DMS53 treated with DMSO at 0.1 percent for 48 hours (cell line): ENCODE measurements at regions not wholly inside any gene's neighbourhood (a gene's known extent, or its start where the extent isn't known, plus 50 kb on each side); places are given as distances from the start of the nearest gene placed in this dataset.
"Not testable (repeated sequence)": the region's sequence is repeated elsewhere in the genome, so short reads cannot be mapped to it uniquely, and the experiment has no call there.

Experiments used
- DNase-seq: peaks from one replicate; lab custom pipeline; 2025; ENCODE audit not compliant: unreplicated experiment; lab: John Stamatoyannopoulos, UW

DNA sequence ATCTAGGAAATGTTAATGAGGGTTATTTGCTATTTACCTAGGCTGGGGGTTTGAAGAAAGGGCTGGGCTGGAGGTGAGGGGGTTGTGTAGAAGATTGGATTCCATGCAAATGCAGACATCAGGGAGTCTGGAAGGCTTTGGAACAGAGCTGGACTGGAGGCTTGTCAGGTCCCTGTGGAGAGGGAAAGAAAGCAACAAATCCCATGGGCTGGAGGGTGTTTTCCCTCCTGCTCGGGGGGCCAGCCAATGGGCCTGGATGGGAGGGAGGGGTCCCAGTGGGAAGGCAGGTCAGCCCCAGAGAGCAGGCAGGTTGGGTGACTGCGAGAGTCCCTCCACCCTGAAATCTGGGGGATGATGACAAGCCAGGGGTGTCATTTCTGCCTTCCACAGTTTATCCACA is 431.8 kb downstream of the RPS24 start:
- no peak for DNase-seq

DNA sequence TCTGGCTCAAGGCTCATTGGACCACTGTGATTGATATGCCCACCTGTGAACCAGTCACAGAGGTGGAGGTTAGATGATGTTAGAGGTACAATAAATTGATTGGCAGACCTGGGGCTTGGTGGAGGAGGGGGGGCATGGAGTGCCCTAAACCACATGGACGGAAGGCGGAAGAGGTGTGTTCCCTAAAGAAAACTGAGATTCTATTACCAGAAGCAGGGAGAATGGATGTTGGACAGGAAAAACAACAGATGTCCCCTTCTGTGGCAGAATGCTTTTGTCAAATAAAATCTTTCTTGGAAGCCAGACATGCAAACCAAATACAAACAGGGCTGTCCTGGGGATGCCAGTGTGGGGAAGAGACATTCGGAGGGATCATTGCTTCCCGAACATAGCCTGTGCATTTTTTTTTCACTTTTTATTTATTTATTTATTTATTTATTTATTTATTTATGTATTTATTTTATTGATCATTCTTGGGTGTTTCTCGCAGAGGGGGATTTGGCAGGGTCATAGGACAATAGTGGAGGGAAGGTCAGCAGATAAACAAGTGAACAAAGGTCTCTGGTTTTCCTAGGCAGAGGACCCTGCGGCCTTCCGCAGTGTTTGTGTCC is 433.9 kb downstream of the RPS24 start:
- DNase-seq = no peak

DNA sequence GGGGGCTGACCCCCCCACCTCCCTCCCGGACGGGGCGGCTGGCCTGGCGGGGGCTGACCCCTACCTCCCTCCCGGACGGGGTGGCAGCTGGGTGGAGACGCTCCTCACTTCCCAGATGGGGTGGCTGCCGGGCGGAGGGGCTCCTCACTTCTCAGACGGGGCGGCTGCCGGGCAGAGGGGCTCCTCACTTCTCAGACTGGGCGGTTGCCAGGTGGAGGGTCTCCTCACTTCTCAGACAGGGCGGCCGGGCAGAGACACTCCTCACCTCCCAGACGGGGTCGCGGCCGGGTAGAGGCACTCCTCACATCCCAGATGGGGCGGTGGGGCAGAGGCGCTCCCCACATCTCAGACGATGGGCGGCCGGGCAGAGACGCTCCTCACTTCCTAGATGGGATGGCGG is 435.1 kb downstream of the RPS24 start:
- DNase-seq = not testable (repeated sequence)

DNA sequence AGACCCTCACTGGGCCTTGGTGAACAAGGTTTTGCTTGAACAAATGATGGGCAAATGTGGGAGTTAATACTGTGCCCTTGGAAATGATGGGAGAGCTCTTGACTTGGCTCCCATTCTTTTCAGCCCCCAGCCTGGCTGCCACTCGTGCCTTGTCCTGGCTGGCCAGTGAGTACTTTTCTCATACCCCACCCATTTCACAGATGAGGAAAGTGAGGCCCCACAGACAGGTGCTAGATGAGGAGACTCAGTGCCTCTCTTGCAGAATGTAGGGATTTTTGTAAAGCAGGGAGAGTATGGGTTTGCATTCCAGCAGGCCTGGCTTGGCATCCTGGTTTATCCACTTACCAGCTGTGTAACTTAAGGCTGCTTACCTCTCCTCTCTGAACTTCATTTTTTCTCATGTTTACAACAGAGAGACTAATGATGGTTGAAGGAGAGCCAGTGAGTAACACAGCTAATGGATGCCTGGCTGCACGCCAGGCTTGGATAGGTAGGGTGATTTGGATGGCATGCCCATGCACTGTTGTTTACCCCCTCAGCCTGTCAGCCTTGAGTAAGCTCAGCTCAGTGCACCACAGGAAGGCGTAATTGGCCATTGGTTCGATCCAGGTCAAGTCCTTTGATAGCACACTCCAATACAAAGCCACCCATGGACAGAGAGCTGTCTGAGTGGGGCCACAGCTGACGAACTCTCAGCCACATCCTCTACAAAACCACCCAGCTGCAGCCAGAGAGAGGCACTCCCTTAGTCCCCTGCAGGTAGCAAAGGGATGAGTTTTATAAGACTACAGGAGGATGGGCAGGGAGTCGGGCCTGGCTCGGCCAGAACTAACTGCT is 436.8 kb downstream of the RPS24 start:
- DNase-seq = peak; percentile 60

DNA sequence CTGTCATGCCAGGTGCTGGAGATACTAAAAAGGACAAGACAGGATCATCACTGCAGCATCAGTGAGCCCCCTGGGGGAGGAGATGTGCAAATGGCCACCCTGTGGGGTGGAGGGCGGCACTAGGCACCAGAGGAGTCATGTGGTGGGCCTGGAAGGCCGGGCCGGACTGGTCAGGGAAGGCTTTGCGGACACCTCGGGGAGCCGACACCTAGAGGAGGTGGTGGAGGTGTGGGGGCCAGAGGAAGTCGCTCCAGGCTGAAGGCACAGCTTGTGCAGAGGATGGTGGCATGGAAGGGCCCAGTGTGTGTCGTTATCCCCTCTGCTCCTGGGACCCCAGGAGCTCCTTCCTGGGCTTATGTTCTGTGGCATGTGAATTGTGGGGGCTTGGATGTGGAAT is 437.7 kb downstream of the RPS24 start:
- DNase-seq = no peak

DNA sequence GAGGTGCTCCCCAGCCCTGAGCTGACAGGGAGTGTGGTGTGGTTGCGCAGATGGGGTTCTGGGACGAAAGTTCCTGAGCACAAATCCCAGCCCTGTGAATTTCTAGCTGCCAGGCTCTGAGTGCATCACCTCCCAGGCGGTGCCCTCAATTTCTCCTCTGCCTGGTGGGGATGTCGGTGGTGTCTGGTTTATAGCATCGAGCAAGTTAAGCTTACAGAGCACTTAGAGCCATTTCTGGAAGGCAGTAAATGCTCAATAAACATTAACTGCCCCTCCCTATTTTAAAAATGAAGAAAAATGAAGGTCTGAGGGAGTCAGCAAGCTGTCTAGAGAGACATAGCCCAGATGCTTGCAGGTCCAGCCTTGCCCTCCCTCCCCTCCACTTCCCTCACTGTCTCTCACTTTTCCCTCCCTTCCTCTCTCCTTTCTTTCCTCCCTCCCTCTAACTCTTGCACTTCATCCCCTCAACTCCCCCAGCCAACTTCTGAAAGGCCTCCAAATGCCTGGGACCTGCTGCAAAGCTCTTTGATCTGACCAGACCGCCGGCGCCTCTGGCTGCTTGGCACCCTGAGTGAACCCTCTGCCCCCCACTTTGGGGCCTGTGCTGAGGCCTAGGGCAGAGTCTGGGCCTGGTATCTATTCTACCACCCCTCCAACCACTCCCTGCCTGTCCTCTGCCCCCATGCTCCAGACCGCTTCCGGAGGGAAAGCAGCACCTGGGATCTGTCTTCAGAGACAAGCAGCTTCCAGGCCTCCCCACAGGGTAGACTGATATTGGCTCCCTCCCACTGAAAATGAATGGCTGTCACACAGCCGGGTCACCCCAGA is 438.3 kb downstream of the RPS24 start:
- no peak for DNase-seq

DNA sequence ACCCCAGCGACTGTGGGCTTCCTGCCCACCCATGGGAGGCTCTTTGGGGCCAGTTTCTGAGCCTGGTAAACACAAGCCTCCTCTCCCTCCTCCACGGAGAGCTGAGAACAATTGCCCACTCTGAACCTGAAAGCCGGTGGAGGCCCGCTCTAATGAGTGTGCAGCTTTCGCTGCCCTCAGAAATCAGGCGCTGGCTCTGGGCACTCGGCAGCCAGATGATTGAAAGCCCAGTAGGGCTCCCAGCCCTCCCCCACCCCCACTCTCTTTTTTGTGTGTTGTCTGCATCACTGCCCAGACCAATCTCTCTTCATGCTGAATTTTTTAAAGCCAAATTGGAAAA is 438.9 kb downstream of the RPS24 start:
- DNase-seq = no peak

DNA sequence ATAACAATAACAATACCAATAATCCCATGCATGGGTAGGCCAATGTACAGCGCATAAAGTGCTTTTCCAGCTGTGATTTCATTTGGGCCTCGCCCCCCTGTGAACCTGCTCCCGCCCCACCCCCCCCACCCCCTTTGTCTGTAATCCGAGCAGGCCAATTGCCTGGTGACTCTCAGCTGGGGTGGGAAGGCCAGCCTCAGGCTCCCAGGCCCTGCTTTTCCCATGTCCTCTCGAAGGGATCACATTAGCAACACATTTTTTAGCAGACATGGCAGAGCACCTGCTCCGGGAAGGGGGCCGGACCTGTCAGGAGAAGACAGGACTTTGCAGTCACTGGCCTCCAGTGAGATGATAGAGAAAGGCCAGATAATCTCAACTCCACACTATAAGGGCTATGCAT is 439.3 kb downstream of the RPS24 start:
- no peak for DNase-seq

DNA sequence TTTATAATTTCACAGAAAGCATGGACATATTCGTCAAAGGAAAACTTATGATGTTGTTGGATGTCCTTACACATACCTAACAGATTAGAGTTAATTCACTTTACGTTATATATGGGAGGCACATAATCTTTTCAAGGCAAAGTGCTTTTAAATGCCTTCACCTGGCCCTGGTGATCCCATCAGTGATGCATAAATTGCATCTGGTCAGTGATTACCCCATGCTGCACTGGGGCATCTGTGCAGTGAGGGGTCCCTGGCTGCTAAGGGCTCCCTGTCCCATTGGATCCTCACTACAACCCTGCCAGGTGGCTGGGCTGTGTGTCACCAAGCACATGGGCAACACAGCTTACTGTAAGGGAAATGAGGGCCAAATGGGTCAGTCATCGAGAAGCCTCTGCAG is 441.1 kb downstream of the RPS24 start:
- no peak for DNase-seq

DNA sequence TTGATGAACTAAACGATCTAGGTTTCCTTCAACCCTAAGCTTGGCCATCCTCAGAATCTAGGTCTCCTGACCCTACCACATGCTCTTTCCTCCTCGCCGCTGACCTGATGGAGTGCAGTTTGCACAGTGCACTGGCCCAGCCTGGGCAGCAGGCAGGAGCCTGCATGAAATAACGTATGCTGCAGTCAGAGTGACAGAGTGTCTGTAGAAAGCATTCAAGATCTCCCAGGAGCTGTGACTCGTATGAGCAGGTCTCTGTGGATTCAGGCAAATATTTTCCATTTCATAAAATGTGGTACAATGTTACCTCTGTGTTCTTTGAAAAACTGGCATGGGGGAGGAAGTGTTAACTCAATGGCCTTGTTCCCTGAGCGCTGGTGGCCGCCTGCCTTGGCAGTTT is 441.8 kb downstream of the RPS24 start:
- no peak for DNase-seq

DNA sequence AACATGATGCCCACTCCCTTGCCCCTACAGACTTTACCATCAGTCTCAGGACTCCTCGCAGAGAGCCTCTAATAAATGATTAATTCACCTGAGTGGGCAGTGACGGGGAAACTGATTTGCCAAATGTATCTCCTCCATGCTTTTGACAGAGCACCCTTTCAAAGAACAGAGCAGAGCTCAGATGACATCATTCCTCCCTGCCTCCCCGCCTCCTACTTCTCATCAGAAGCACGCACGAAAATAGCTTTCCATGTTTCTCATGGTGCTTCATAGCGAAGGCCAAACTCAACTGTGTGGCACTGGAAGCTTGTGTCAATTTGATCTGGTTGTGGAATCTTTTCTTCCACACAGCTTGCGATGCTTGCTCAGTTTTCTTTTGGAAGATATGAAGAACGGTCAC is 442.5 kb downstream of the RPS24 start:
- DNase-seq = no peak

DNA sequence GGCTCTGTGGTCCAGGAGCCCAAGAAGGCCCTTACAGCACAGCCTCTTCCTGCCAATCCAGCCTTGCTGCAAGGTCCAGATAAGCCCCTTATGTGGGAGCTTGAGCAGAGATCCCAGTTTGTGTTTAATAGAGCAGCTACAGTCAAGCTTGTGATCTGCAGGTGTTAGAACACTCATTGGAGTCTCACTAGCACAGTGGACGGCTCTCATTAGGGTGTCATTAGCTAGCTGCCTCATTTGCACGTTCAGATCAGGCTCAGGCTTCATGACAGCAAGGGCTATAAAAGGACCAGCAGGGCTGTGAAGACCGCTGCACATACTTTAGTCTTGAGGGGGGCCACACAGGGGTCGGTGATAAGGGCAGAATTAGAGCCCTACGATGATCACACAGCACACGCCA is 443.2 kb downstream of the RPS24 start:
- no peak for DNase-seq

DNA sequence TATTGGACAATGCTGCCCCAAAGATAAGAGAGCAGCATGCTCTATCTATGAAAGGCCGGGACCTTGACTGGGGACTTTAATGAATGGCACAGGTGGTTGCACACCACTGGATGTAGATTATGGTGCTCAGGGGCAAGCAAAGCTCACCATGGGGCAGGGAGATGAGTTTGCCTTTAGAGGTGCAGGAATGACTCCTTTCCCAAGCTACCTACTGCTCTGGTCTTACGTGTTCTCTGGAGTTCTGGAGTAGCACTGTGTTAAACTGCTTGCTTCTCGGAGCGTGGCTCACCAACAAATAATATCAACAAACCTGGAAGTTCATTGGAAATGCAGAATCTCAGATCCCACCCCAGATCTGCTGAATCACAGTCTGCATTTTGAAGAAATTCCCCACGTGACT is 445.3 kb downstream of the RPS24 start:
- DNase-seq = no peak

DNA sequence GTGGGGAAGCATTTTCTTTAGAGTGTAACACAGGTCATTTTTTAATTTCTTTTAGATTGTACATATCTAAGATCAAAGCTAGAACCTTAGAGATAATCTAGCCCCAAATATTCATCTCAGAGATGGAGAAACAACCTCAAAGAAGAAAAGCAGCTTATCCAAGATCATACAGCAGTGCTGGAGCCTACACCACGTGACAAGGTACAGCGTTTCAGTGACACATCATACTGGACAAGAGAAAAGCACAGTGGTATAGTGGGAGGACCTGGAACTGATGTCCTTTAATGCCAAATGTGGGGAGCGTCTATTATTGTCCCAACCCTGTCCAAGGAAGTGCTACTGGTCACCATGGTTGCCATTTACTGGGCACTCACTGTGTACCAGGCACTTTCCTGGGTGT is 445.8 kb downstream of the RPS24 start:
- no peak for DNase-seq

DNA sequence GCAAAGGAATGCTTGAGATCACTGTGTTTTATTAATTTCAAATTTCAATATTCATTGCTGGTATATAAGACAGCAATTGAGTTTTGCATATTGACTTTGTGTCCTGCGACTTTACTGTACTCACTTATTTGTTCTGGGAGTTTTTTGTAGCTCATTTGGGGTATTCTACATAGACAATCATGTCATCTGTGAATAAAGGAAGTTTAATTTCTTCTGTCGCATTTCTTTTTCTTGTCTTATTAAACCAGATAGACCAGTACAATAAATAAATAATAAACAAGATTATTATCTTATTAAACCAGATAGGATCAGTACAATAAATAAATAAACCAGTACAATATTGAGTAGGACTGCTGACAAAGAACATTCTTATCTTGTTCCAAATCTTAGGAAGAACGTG is 448.2 kb downstream of the RPS24 start:
- no peak for DNase-seq

DNA sequence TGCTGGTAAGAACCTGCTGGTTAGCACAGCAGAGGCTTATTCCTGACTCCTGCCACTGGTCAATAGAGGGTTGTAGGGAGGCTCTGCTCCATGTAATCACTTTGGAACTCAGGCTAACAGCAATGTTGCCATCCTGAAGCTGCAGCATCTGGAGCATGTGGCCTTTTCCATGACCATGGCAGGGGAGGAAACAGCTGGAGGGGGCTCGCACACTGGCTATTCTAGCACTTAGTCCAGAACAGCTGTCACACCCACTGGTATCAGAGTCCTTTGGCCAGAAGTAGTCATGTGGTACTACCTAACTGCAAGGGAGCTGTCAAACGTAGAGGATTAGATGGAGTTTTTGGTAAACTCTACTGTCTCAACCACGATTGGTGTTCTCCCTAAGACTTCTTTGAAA is 450.0 kb downstream of the RPS24 start:
- no peak for DNase-seq

DNA sequence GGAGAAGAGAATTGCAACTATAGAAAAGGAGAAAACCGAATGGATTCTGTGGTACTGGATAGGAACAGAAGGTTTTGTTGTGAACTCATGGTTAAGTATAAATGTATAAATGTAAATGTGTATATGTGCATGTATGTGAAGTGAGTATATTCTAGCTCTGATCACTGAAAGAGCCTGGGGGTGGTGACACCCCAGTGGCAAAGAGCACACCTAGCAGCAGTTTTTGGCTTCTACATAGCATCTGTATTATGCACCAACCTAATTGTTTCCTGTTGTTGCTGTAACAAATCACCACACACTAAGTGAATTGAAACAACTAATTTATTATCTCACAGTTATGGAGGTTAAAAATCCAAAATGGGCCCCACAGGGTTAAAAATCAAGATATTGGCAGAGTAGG is 455.4 kb downstream of the RPS24 start:
- no peak for DNase-seq

DNA sequence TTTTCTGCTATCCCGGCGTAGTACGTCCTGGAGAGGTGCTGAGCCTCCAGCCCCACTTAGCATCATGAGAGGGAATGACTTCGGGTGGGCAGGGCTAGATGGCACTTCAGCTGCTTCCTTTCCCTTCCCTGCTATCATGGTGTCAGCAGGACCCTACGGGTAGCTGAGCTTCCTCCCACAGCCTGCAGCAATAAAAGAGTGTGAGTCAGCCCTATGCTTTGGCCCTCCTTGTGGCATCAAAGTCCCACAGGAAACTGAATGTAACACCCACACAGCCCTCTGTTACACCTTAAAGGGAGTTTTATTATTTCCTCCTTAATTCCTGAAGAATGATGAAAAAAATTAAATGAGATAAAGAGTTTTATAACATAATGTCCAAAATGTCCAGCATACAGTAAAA is 458.1 kb downstream of the RPS24 start:
- no peak for DNase-seq

DNA sequence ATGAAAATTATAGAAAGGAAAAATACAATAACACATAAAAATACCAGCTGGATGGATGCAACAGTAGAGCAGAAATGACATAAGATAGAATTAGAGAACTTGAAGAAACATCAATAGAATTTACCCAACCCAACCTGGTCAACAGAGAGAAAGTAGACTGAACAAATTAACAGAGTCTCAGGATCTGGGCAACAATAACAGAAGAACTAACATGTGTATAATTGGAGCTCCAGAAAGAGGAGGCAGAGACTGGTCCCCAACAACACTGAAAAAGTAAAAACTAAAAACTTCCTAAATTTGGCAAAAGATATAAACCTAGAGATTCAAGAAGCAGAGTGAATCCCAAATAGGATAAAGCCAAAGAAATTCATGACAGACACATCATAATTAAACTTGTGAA is 458.8 kb downstream of the RPS24 start:
- no peak for DNase-seq

DNA sequence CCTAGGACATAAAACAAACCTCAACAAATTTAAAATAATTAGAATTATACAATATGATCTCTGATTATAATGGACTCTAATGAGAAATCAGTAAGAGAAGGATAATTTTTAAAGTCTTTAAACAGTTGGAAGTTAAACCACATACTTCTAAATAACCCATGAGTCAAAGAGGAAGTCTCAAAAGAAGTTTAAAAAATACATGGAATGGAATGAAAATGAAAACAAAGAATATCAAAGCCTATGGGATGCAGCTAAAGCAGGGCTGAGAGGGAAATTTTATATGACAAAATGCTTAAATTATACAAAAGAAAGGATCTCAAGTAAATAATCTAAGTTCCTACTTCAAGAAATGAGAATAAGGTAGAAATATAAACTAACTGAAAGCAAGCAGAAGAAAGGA is 460.5 kb downstream of the RPS24 start:
- no peak for DNase-seq

DNA sequence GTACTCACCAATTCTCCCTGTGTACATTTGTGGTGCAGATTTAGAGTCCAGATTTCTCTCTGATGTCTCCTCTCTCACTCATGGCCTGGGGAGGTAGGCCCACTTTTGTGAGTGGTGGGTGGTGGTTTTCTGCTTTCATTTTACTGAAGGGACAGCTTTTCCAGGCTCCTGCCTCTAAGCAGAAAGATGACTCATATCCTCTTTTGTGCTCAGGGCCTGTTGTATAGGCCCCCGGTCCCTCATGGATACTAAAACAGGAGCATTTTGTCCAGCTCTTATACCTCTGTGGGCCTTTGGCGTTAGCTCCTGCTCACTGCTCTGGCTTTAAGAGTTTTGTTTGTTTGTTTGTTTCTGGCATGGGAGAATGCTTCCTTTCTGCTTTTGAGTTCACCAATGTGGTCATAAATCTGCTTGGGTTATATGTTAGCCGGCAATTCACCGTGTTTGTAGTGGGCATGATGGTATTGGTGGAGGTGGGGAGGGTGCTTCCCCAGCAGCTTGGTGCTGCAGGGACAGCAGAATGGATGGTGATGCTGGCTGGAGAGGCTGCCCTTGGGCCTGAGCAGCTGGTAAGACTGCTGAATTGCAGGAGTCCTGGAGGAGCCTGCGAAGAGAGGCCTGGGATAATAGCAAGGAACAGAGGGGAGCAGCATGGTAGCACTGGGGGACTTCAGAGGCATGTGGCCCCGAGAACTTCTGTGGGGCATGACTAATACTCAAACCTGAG is 468.7 kb downstream of the RPS24 start:
- peak; percentile 70 for DNase-seq

DNA sequence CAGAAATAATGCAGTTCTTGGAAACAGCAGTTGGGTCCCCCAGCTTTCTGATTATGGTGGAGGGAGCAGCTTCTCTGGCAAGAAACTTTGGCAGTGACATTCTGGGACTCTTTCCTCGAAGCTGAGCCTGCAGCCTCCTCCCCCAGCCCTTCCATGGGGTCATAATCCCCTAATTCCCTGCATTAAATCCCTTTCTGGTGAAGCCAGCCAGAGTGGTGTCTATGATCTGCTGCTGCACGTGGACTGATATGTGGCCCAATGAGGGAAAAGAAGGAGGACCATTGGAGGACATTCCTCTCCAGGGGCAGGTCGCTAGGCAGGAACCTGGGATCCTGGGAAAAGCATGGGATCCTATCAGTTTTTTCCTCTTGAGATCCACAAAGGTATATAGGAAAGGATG is 470.5 kb downstream of the RPS24 start:
- DNase-seq = no peak
